ENCODE measurements at regions not wholly inside any gene's neighbourhood (a gene's known extent, or its start where the extent isn't known, plus 50 kb on each side); places are given as distances from the start of the nearest gene placed in this dataset.
"Not testable (repeated sequence)": the region's sequence is repeated elsewhere in the genome, so short reads cannot be mapped to it uniquely, and the experiment has no call there.

GRCh38 chr9:39018107-39018506 is 269.9 kb downstream of the CNTNAP3 start:
- not testable (repeated sequence) for DNase-seq (ENCODE audit: low spot score)

DNA sequence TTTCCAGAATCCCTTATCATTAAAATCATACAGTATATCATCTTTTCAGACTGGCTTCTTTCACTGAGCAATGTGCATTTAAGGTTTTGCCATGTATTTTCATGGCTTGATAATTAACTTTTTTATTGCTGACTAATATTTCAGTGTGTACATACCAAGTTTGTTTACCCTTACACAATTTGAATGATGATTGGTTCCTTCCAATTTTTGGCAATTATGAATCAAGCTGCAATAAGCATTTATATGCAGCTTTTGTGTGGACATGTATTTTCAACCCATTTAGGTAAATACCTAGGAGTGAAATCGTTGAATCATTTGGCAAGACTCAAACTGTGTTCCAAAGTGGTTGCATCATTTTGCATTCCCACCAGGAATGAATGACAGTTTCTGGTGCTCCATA is 272.8 kb downstream of the CNTNAP3 start:
- not testable (repeated sequence) for DNase-seq (ENCODE audit: low spot score)

DNA sequence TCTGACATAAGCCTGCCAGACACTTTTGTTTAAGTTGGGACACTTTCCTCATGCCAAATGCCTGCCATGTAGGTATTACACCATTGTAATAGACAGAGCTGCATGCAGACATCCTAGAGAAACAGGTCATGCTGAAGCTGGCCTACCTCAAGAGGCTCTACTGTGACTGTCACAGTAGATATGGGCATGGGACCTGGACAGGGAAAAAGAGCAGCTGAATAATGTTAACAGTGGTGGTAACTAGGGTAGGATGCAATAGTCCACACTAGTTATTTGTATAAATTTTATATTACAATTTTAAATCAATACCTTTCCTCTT is 273.2 kb downstream of the CNTNAP3 start:
- not testable (repeated sequence) for DNase-seq (ENCODE audit: low spot score)

DNA sequence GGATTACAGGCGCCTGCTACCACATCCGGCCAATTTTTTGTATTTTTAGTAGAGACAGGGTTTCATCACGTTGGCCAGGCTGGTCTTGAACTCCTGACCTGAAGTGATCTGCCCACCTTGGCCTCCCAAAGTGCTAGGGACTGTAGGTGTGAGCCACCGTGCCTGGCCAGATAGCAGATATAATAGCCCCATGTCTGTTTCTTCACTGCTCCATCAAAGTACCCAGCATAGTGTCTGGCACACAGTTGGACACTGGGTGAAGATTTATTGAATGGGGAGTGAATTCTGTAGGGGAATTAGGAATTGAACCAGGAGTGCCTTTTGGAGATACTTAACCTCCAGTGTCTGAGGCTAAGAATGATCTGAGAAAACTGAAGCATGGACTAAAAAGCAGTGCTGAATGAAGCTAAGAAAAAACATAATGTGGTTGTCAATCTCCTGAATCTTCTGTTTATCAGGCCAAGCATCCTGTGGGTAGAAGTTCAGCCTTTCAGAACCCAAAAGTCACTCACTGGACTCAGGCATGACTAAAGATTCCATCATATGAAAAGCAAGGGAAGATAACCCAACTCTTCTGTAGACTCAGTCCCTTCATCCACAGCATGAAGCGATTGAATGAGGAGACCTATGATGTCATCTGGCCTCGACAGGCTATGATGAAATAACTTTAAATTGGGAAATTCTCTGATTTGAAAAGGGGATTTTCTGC is 273.7 kb downstream of the CNTNAP3 start:
- DNase-seq (ENCODE audit: low spot score): not testable (repeated sequence)

- not testable (repeated sequence) for DNase-seq (ENCODE audit: low spot score)
These were observed 278.2 kb downstream of the CNTNAP3 start for GRCh38 chr9:39009743-39010142.

DNA sequence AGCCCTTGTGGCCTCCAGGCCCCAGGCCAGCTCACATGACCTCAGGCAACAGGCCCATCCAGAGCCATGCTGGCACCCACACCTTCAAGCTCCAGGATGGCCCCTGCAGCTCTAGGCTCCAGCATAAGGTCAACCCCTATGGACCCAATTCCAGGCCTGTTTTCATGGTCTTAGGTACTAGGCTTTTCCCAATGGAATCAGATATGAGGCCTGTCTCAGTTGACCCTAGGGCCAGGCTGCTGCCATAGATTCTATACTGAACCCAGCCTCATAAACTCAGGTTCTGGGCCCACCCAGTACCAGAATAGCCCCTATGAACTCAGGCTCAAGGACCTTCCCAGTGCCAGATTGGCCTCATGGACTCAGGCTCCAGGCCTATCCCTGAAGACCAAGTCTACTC is 278.6 kb downstream of the CNTNAP3 start:
- DNase-seq (ENCODE audit: low spot score): not testable (repeated sequence)

- not testable (repeated sequence) for DNase-seq (ENCODE audit: low spot score)
These were observed 279.1 kb downstream of the CNTNAP3 start for GRCh38 chr9:39008907-39009306.

DNA sequence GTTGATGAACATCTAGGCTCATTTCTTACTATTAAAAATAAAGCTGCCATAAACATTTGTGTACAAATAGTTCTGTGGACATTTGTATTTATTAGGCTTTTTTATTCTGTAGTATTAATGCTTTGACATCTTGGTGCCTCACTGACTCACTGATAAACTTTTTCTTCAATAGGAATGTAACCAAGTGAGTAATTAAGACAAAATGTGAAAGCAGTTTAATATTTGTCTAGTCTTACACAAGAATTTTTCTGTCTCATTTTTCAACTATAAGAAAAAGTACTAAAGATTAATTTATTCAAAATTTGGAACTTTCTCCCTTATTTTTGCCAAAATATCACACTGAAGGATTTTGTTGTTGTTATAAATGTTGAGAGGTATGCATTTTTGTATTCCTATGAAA is 282.2 kb downstream of the CNTNAP3 start:
- not testable (repeated sequence) for DNase-seq (ENCODE audit: low spot score)

DNA sequence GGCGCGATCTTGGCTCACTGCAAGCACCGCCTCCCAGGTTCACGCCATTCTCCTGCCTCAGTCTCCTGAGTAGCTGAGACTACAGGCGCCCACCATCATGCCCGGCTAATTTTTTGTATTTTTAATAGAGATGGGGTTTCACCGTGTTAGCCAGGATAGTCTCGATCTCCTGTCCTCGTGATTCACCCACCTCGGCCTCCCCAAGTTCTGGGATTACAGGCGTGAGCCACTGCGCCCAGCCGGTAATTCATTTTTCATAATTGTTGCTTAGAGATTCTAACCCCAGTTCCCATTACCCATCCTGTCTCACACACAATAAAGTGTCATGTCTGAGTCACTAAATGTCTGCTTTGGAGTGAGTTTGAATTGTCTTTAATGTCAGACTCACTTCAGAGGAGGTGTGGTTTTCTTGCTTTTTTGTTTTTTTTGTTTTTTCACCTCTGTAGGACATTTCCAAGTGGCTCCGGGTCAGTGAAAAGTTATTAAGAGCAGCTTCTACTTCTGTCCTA is 281.2 kb upstream of the FAM240B start:
- DNase-seq (ENCODE audit: low spot score): not testable (repeated sequence)

DNA sequence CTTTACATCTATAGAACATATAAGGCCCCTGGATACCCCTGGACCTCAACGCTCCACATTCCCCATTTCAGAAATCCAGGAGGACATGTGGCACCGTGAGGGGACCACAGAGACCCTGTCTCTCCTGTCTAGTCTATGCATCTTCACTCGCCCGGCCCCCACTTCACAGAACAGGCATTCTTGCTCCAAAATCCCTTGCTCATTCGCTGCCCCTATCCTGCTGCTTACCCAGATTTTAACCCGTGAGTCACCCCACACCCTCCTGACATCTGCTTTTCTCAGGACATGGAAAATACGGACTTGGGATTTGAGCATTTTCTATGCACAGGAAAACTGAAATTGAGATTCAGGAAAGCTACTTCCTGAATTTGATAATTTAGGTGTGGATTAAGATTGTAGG is 279.3 kb upstream of the FAM240B start:
- DNase-seq (ENCODE audit: low spot score): not testable (repeated sequence)

DNA sequence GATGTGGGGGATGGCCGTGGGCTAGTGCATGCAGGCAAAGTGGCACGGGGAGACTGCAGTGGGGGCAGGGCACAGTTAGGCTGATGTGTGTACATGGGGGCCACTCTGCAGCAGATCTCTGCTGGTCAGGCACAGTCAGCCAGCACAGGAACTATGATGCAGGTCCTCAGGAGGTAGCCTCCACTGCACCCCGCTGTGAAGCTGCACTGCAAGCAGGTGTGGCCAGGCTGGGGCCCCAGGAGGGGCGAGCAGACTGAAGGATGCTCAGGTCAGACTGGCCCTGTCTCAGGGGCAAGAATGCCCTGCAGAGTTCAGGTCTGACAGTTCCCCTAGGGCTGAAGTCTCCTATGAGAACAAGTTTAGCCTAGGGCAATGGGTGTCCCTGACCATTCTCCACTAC is 273.8 kb upstream of the FAM240B start:
- DNase-seq (ENCODE audit: low spot score): not testable (repeated sequence)

GRCh38 chr9:38993156-38993555 is 273.2 kb upstream of the FAM240B start:
- DNase-seq (ENCODE audit: low spot score): not testable (repeated sequence)

DNA sequence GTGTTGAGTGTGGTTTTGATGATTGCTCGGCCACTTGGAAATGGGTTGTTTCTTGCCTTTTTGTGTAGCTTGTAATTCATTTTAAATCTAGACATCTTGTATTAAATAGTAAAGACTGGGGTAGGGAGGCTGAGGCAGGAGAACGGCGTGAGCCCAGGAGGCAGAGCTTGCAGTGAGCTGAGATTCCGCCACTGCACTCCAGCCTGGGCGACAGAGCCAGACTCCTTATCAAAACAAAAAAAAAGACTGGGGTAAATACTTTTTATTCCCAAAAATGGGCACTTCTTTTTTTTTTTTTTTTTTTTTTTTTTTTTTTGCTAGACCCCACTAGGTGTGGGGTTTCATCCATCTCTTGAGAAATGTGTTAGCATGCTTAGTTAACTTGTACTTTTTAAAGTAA is 258.8 kb upstream of the FAM240B start:
- not testable (repeated sequence) for DNase-seq (ENCODE audit: low spot score)

DNA sequence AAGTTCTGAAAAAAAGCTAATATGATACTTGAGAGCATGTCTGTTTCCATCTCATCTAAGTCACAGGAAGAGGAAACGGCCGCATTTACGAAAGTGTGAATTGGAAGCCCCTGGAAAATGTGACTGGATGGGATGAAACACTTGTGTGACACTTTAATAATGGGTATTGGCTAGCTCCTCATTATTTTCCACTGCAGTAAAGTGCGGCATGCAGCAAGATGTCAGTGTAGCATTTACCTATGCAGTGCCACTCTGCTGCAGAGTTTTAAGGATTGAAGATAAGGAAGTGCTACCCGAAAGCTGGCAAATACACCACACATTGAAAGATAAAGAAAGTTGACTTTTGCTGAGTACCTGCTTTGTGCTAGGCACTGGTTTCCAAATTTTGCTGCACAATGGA is 249.5 kb upstream of the FAM240B start:
- DNase-seq (ENCODE audit: low spot score): not testable (repeated sequence)

GRCh38 chr9:38968651-38969374 is 248.9 kb upstream of the FAM240B start:
- DNase-seq (ENCODE audit: low spot score): not testable (repeated sequence)

DNA sequence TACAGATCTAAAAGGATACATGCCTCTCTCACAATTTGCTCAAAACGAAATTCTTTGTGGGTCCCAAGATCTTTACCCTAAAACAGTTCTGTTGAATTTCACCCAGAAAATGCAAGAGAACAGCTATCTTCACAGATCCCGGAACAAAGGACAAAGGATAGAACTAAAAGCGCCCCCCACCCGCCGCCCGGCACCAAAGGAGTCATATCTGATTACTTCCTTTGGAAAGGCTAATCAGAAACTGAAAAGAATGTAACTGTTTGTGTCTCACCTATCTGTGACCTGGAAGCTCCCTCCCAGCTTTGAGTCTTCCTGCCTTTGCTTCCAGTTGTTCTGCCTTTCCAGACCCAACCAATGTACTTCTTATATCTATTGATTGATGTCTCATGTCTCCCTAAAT is 247.9 kb upstream of the FAM240B start:
- DNase-seq (ENCODE audit: low spot score): not testable (repeated sequence)

DNA sequence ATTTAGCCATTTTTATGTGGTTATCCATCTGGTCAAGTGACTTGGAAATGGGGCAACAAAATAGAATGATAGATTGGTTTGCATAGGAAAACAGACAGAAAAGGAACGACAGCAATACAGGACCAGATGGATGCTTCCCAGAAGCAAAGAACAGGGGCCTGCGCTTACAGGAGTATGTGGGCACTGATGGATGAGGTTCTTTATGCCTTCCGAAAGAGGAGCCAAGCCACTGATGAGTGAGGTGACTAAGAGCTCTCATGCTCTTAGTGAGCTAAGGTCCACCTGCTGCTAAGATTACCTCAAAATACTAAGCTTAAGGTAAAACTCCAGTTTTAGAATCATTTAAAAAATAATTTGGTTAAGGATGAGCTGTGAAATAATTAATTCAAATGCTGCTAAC is 247.4 kb upstream of the FAM240B start:
- not testable (repeated sequence) for DNase-seq (ENCODE audit: low spot score)

DNA sequence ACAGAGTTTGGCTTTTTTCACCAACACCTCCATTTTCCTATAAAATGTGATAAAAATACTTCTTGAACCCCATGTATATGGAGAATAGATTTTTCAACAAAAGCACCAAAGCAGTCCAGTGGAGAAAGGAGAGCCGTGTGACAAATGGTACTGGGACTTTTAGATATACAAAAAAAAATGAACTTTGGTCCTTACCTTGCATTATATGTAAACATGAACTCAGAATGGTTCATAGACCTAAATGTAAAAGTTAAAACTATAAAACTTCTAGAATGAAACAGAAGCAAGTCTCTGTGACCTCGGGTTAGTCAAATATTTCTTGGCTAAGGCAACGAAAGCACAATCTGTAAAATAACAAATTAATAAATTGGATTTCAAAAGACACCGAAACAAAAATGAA is 239.9 kb upstream of the FAM240B start:
- DNase-seq (ENCODE audit: low spot score): not testable (repeated sequence)

- not testable (repeated sequence) for DNase-seq (ENCODE audit: low spot score)
These were observed 235.9 kb upstream of the FAM240B start for GRCh38 chr9:38955837-38956236.

DNA sequence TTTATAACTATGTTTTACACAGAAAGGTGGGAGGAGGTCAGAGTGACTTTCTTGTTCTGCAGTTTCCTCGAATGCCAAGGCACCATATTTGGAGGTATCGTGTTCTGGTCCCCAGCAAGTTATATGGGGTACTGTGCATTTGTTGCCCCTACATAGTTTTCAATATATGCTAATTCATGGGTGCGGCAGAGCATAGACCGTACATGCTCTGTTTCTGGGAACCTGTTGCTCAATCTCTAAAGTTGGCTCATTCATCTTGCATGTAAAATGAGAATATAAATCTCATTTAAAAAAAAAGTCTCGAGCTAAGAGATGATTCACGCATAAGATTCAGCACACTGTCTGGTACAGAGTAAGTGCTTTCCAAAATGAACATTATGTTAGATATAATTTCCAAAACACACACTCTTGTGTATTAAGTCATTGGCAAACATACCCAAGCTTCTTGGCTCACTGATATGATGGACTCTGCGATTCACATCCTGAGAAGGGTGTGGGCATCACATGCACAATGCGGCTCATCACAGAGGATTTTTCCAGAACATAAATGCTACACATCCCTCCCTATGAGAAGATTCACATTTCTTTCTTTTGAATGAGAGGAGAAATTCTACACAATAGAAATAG is 232.9 kb upstream of the FAM240B start:
- not testable (repeated sequence) for DNase-seq (ENCODE audit: low spot score)

- not testable (repeated sequence) for DNase-seq (ENCODE audit: low spot score)
These were observed 226.1 kb upstream of the FAM240B start for GRCh38 chr9:38945929-38946570.

GRCh38 chr9:38944881-38945449 is 225.0 kb upstream of the FAM240B start:
- DNase-seq (ENCODE audit: low spot score): not testable (repeated sequence)

Data from ecto neural progenitor cell (in vitro differentiated cells).